Stimulated activated naive B cell treated with anti-CD40 and anti-IgM and Interleukin-4, amounts not matched to agents 10 μg/mL and 1 μg/mL and 100 μg/mL, for 72 hours (primary cell): ENCODE measurements at regions not wholly inside any gene's neighbourhood (a gene's known extent, or its start where the extent isn't known, plus 50 kb on each side); places are given as distances from the start of the nearest gene placed in this dataset.
"Not testable (repeated sequence)": the region's sequence is repeated elsewhere in the genome, so short reads cannot be mapped to it uniquely, and the experiment has no call there.

Experiments
- ATAC-seq, 2 donors: fragments of 150-1000 bp; cut with Tn5 transposase; replicated peaks; 2 replicates each; pipeline ENCODE4 v1.10.0; 2021; ENCODE audit warnings: moderate library complexity in 1 of 2
- DNase-seq: peaks from one replicate; pipeline ENCODE4 v3.0.0; 2021
- H3K27ac Mint-ChIP-seq: one replicate; pipeline ENCODE4 v1.8.0; 2022; ENCODE audit warnings: mild to moderate bottlenecking, mixed read lengths
- H3K27me3 Mint-ChIP-seq, 2 donors: one replicate each; pipeline ENCODE4 v1.8.0; 2022; ENCODE audit warnings: mixed read lengths in 2 of 2
- H3K36me3 Mint-ChIP-seq, 2 donors: one replicate each; pipeline ENCODE4 v1.8.0; 2022; ENCODE audit warnings: mixed read lengths in 2 of 2, mild to moderate bottlenecking in 1 of 2
- H3K4me1 Mint-ChIP-seq, 2 donors: one replicate each; pipeline ENCODE4 v1.8.0; 2022; ENCODE audit warnings: mixed read lengths in 2 of 2, mild to moderate bottlenecking in 1 of 2
- H3K4me3 Mint-ChIP-seq, 2 donors: one replicate each; pipeline ENCODE4 v1.8.0; 2022; ENCODE audit warnings: mild to moderate bottlenecking in 2 of 2, mixed read lengths in 2 of 2, moderate library complexity in 1 of 2
- H3K9me3 Mint-ChIP-seq, 2 donors: one replicate each; pipeline ENCODE4 v1.8.0; 2022; ENCODE audit warnings: mixed read lengths in 2 of 2, mild to moderate bottlenecking in 1 of 2

- DNase-seq: no peak
- H3K9me3 Mint-ChIP-seq: peaks cover 4 to 7% of the 10 kb centered on the region in 2 donors
- H3K27me3 Mint-ChIP-seq: no peaks in the 10 kb centered on the region
- no peak overlapping the region for H3K27ac Mint-ChIP-seq
- no peak overlapping the region for H3K4me3 Mint-ChIP-seq
- no peaks in the 10 kb centered on the region for H3K4me1 Mint-ChIP-seq
- ATAC-seq: no peak
- H3K36me3 Mint-ChIP-seq: peaks cover 0 to 6% of the 10 kb centered on the region in 2 donors
Measured at GRCh38 chr10:9853405-9854355, 1164.0 kb upstream of the CELF2 start.

- not testable (repeated sequence) for DNase-seq, H3K36me3 Mint-ChIP-seq, ATAC-seq, H3K27me3 Mint-ChIP-seq, H3K4me3 Mint-ChIP-seq, H3K27ac Mint-ChIP-seq, H3K4me1 Mint-ChIP-seq, H3K9me3 Mint-ChIP-seq
Measured at GRCh38 chr10:9855451-9855850, 1162.2 kb upstream of the CELF2 start.

GRCh38 chr10:9858816-9859215 lies 1158.9 kb upstream of the CELF2 start:
- Mint-ChIP-seq H3K9me3 (peaks cover 7 to 8% of the 10 kb centered on the region in 2 donors), H3K4me1 (no peaks in the 10 kb centered on the region), H3K27ac (no peak overlapping the region), H3K4me3 (no peak overlapping the region), H3K27me3 (no peaks in the 10 kb centered on the region), H3K36me3 (no peaks in the 10 kb centered on the region)
- DNase-seq (no peak), ATAC-seq (no peak)

GRCh38 chr10:9860045-9860444 lies 1157.6 kb upstream of the CELF2 start:
- Mint-ChIP-seq H3K27ac (no peak overlapping the region), H3K36me3 (no peaks in the 10 kb centered on the region), H3K27me3 (no peaks in the 10 kb centered on the region), H3K4me3 (no peak overlapping the region), H3K4me1 (no peaks in the 10 kb centered on the region), H3K9me3 (peaks cover 7 to 8% of the 10 kb centered on the region in 2 donors)
- DNase-seq: no peak
- ATAC-seq: no peak

- Mint-ChIP-seq H3K27me3 (no peaks in the 10 kb centered on the region), H3K9me3 (peaks cover 7 to 10% of the 10 kb centered on the region in 2 donors), H3K4me3 (no peak overlapping the region), H3K27ac (no peak overlapping the region), H3K36me3 (no peaks in the 10 kb centered on the region), H3K4me1 (no peaks in the 10 kb centered on the region)
- DNase-seq: no peak
- no peak for ATAC-seq
Measured at GRCh38 chr10:9863559-9864121, 1154.0 kb upstream of the CELF2 start.

- DNase-seq (no peak), ATAC-seq (no peak)
- no peaks in the 10 kb centered on the region for H3K36me3 Mint-ChIP-seq
- H3K4me3 Mint-ChIP-seq: no peak overlapping the region
- peaks cover 0 to 2% of the 10 kb centered on the region in 2 donors for H3K9me3 Mint-ChIP-seq
- no peak overlapping the region for H3K27ac Mint-ChIP-seq
- no peaks in the 10 kb centered on the region for H3K4me1 Mint-ChIP-seq
- H3K27me3 Mint-ChIP-seq: no peaks in the 10 kb centered on the region
Measured at GRCh38 chr10:9868499-9868898, 1149.2 kb upstream of the CELF2 start.

GRCh38 chr10:9869205-9869604 lies 1148.5 kb upstream of the CELF2 start:
- no peaks in the 10 kb centered on the region for H3K36me3 Mint-ChIP-seq
- H3K27ac Mint-ChIP-seq: no peak overlapping the region
- no peak overlapping the region for H3K4me3 Mint-ChIP-seq
- no peaks in the 10 kb centered on the region for H3K27me3 Mint-ChIP-seq
- ATAC-seq (no peak), DNase-seq (no peak)
- H3K4me1 Mint-ChIP-seq: no peaks in the 10 kb centered on the region
- peaks cover 0 to 2% of the 10 kb centered on the region in 2 donors for H3K9me3 Mint-ChIP-seq

GRCh38 chr10:9869606-9870176 lies 1148.0 kb upstream of the CELF2 start:
- Mint-ChIP-seq H3K4me3 (no peak overlapping the region), H3K27me3 (no peaks in the 10 kb centered on the region), H3K4me1 (no peaks in the 10 kb centered on the region), H3K36me3 (no peaks in the 10 kb centered on the region), H3K9me3 (peaks cover 0 to 2% of the 10 kb centered on the region in 2 donors), H3K27ac (no peak overlapping the region)
- no peak for DNase-seq
- ATAC-seq: no peak

GRCh38 chr10:9875353-9875752 lies 1142.3 kb upstream of the CELF2 start:
- DNase-seq: no peak

GRCh38 chr10:9877978-9878377 lies 1139.7 kb upstream of the CELF2 start:
- no peaks in the 10 kb centered on the region for H3K4me1 Mint-ChIP-seq
- H3K9me3 Mint-ChIP-seq: peaks cover 3 to 4% of the 10 kb centered on the region in 2 donors
- H3K4me3 Mint-ChIP-seq: no peak overlapping the region
- ATAC-seq (no peak), DNase-seq (no peak)
- no peaks in the 10 kb centered on the region for H3K27me3 Mint-ChIP-seq
- no peaks in the 10 kb centered on the region for H3K36me3 Mint-ChIP-seq
- H3K27ac Mint-ChIP-seq: no peak overlapping the region

More at GRCh38 chr10:9875353-9875752, 1142.3 kb upstream of the CELF2 start:
- Mint-ChIP-seq H3K9me3 (peaks cover 0 to 3% of the 10 kb centered on the region in 2 donors), H3K4me3 (no peak overlapping the region), H3K27me3 (no peaks in the 10 kb centered on the region), H3K27ac (no peak overlapping the region), H3K36me3 (no peaks in the 10 kb centered on the region), H3K4me1 (no peaks in the 10 kb centered on the region)
- ATAC-seq: no peak

- H3K9me3 Mint-ChIP-seq: peaks cover 3 to 4% of the 10 kb centered on the region in 2 donors
- H3K4me1 Mint-ChIP-seq: no peaks in the 10 kb centered on the region
- no peaks in the 10 kb centered on the region for H3K36me3 Mint-ChIP-seq
- H3K27ac Mint-ChIP-seq: no peak overlapping the region
- no peak overlapping the region for H3K4me3 Mint-ChIP-seq
- DNase-seq (no peak), ATAC-seq (no peak)
- H3K27me3 Mint-ChIP-seq: no peaks in the 10 kb centered on the region
Measured at GRCh38 chr10:9878383-9878782, 1139.3 kb upstream of the CELF2 start.

GRCh38 chr10:9885761-9886160 lies 1131.9 kb upstream of the CELF2 start:
- Mint-ChIP-seq H3K4me1 (peaks cover 0 to 4% of the 10 kb centered on the region in 2 donors), H3K9me3 (peaks cover 4 to 5% of the 10 kb centered on the region in 2 donors)
- DNase-seq: no peak

GRCh38 chr10:9886772-9887171 lies 1130.9 kb upstream of the CELF2 start:
- Mint-ChIP-seq H3K27ac (no peak overlapping the region), H3K9me3 (peaks cover 4 to 5% of the 10 kb centered on the region in 2 donors), H3K36me3 (no peaks in the 10 kb centered on the region), H3K27me3 (no peaks in the 10 kb centered on the region), H3K4me3 (no peak overlapping the region), H3K4me1 (peaks cover 0 to 4% of the 10 kb centered on the region in 2 donors)
- DNase-seq: no peak
- ATAC-seq: no peak

More at GRCh38 chr10:9885761-9886160, 1131.9 kb upstream of the CELF2 start:
- ATAC-seq: no peak
- Mint-ChIP-seq H3K27me3 (no peaks in the 10 kb centered on the region), H3K27ac (no peak overlapping the region), H3K4me3 (no peak overlapping the region), H3K36me3 (no peaks in the 10 kb centered on the region)

GRCh38 chr10:9895453-9895852 lies 1122.2 kb upstream of the CELF2 start:
- no peaks in the 10 kb centered on the region for H3K36me3 Mint-ChIP-seq
- no peaks in the 10 kb centered on the region for H3K27me3 Mint-ChIP-seq
- H3K4me1 Mint-ChIP-seq: no peaks in the 10 kb centered on the region
- H3K9me3 Mint-ChIP-seq: peaks cover 2 to 3% of the 10 kb centered on the region in 2 donors
- H3K27ac Mint-ChIP-seq: no peak overlapping the region
- H3K4me3 Mint-ChIP-seq: no peak overlapping the region
- DNase-seq (no peak), ATAC-seq (no peak)

- H3K27me3 Mint-ChIP-seq: no peaks in the 10 kb centered on the region
- no peak overlapping the region for H3K27ac Mint-ChIP-seq
- no peak overlapping the region for H3K4me3 Mint-ChIP-seq
- H3K4me1 Mint-ChIP-seq: no peaks in the 10 kb centered on the region
- H3K9me3 Mint-ChIP-seq: peaks cover 2 to 3% of the 10 kb centered on the region in 2 donors
- no peaks in the 10 kb centered on the region for H3K36me3 Mint-ChIP-seq
- DNase-seq: no peak
- ATAC-seq: no peak
Measured at GRCh38 chr10:9895981-9896380, 1121.7 kb upstream of the CELF2 start.
